H9 (cell line): ENCODE measurements at regions not wholly inside any gene's neighbourhood (a gene's known extent, or its start where the extent isn't known, plus 50 kb on each side); places are given as distances from the start of the nearest gene placed in this dataset.

Source experiments
- DNase-seq: peaks from one replicate; pipeline ENCODE4 v3.0.0-alpha.2; 2017
- H2AFZ ChIP-seq: one replicate; pipeline ENCODE4 v1.6.1; 2013; ENCODE audit warnings: mild to moderate bottlenecking, low read length, control low read depth, moderate library complexity
- H2AK5ac ChIP-seq: 2 replicates; pipeline ENCODE4 v1.6.1; 2013; ENCODE audit warnings: low read length, control low read depth, mixed read lengths; ENCODE audit not compliant: insufficient read length
- H2BK120ac ChIP-seq: one replicate; pipeline ENCODE4 v1.6.1; 2013; ENCODE audit warnings: low read depth, mild to moderate bottlenecking, low read length, control low read depth, inconsistent platforms; ENCODE audit not compliant: poor library complexity, severe bottlenecking
- H2BK12ac ChIP-seq: 2 replicates; pipeline ENCODE4 v1.6.1; 2013; ENCODE audit warnings: low read length, control low read depth, mixed read lengths, low read depth; ENCODE audit not compliant: insufficient read length
- H2BK15ac ChIP-seq: 2 replicates; pipeline ENCODE4 v1.6.1; 2013; ENCODE audit warnings: low read depth, low read length, control low read depth
- H2BK20ac ChIP-seq: one replicate; pipeline ENCODE4 v1.6.1; 2013; ENCODE audit warnings: low read depth, mild to moderate bottlenecking, low read length, control low read depth, inconsistent platforms; ENCODE audit not compliant: poor library complexity, severe bottlenecking
- H2BK5ac ChIP-seq: 2 replicates; pipeline ENCODE4 v1.6.1; 2013; ENCODE audit warnings: low read length, control low read depth, mixed read lengths; ENCODE audit not compliant: insufficient read length
- H3K14ac ChIP-seq: 2 replicates; pipeline ENCODE4 v1.6.1; 2013; ENCODE audit warnings: low read length, control low read depth; ENCODE audit not compliant: insufficient read depth
- H3K18ac ChIP-seq: 2 replicates; pipeline ENCODE4 v1.6.1; 2013; ENCODE audit warnings: low read depth, mild to moderate bottlenecking, mixed read lengths, low read length, control low read depth; ENCODE audit not compliant: insufficient read length
- H3K23ac ChIP-seq: 2 replicates; pipeline ENCODE4 v1.6.1; 2013; ENCODE audit warnings: low read length, control low read depth, mixed read lengths, low read depth; ENCODE audit not compliant: insufficient read length
- H3K23me2 ChIP-seq: 2 replicates; pipeline ENCODE4 v1.6.1; 2013; ENCODE audit warnings: low read depth, mild to moderate bottlenecking, mixed read lengths, low read length, control low read depth; ENCODE audit not compliant: insufficient read length, poor library complexity, severe bottlenecking
- H3K27ac ChIP-seq: 2 replicates; pipeline ENCODE4 v1.5.1; 2013; ENCODE audit warnings: low read length, control low read depth, mixed read lengths, low read depth; ENCODE audit not compliant: insufficient read length
- H3K27me3 ChIP-seq: 2 replicates; pipeline ENCODE4 v1.6.1; 2013; ENCODE audit warnings: low read length, control low read depth, inconsistent platforms; ENCODE audit not compliant: insufficient read depth
- H3K4ac ChIP-seq: 2 replicates; pipeline ENCODE4 v1.6.1; 2013; ENCODE audit warnings: low read depth, mild to moderate bottlenecking, control low read depth, inconsistent platforms, low read length, moderate library complexity
- H3K4me1 ChIP-seq: 2 replicates; pipeline ENCODE4 v1.6.1; 2013; ENCODE audit warnings: low read length, control low read depth, inconsistent platforms; ENCODE audit not compliant: insufficient read depth
- H3K4me2 ChIP-seq: 2 replicates; pipeline ENCODE4 v1.6.1; 2013; ENCODE audit warnings: low read length, control low read depth, mixed read lengths; ENCODE audit not compliant: insufficient read length, insufficient read depth
- H3K56ac ChIP-seq: 2 replicates; pipeline ENCODE4 v1.6.1; 2013; ENCODE audit warnings: low read depth, mild to moderate bottlenecking, mixed read lengths, low read length, control low read depth; ENCODE audit not compliant: insufficient read length
- H3K79me1 ChIP-seq: 2 replicates; pipeline ENCODE4 v1.6.1; 2013; ENCODE audit warnings: low read depth, mild to moderate bottlenecking, moderate library complexity, low read length, control low read depth, inconsistent platforms; ENCODE audit not compliant: insufficient read depth, poor library complexity, severe bottlenecking
- H3K79me2 ChIP-seq: 2 replicates; pipeline ENCODE4 v1.6.1; 2013; ENCODE audit warnings: low read length, control low read depth, inconsistent platforms; ENCODE audit not compliant: insufficient read depth
- H3K9ac ChIP-seq: 2 replicates; pipeline ENCODE4 v1.6.1; 2013; ENCODE audit warnings: low read length, control low read depth, mixed read lengths; ENCODE audit not compliant: insufficient read length; ENCODE audit errors: extremely low read depth
- H3K9me3 ChIP-seq: one replicate; pipeline ENCODE4 v1.6.1; 2013; ENCODE audit warnings: low read depth, low read length, inconsistent platforms; ENCODE audit not compliant: control insufficient read depth
- H3T11ph ChIP-seq: one replicate; pipeline ENCODE4 v1.6.1; 2013; ENCODE audit warnings: mild to moderate bottlenecking, low read length, control low read depth, inconsistent platforms
- H4K20me1 ChIP-seq: one replicate; pipeline ENCODE4 v1.6.1; 2013; ENCODE audit not compliant: control insufficient read depth, insufficient read length, insufficient read depth
- H4K5ac ChIP-seq: 2 replicates; pipeline ENCODE4 v1.6.1; 2013; ENCODE audit warnings: low read depth, mild to moderate bottlenecking, mixed read lengths, low read length, control low read depth; ENCODE audit not compliant: insufficient read length
- H4K8ac ChIP-seq: replicated peaks from 2 replicates; pipeline ENCODE4 v1.6.1; 2013; ENCODE audit warnings: low read length, control low read depth, mixed read lengths, low read depth; ENCODE audit not compliant: insufficient read length
- H4K91ac ChIP-seq: 2 replicates; pipeline ENCODE4 v1.6.1; 2013; ENCODE audit warnings: low read depth, mild to moderate bottlenecking, moderate library complexity, mixed read lengths, low read length, control low read depth; ENCODE audit not compliant: insufficient read length
- H3K27ac Mint-ChIP-seq, 3 experiments: 2 replicates in 2 of 3; 3 replicates in 1 of 3; pipeline ENCODE4 v1.8.0; 2020 to 2021; ENCODE audit warnings: mixed read lengths in 3 of 3, mild to moderate bottlenecking in 1 of 3, moderate library complexity in 1 of 3
- H3K27me3 Mint-ChIP-seq: 2 replicates; pipeline ENCODE4 v1.8.0; 2021; ENCODE audit warnings: low read depth, mild to moderate bottlenecking, moderate library complexity, mixed read lengths
- H3K36me3 Mint-ChIP-seq, 3 experiments: 2 replicates in 2 of 3; 3 replicates in 1 of 3; pipeline ENCODE4 v1.8.0; 2020 to 2021; ENCODE audit warnings: low read depth in 3 of 3, mixed read lengths in 3 of 3; ENCODE audit not compliant: insufficient read depth in 1 of 3
- H3K4me1 Mint-ChIP-seq, 2 experiments: 2 replicates each; pipeline ENCODE4 v1.8.0; 2020; ENCODE audit warnings: mixed read lengths in 2 of 2
- H3K4me3 Mint-ChIP-seq, 2 experiments: 2 replicates in 1 of 2; 3 replicates in 1 of 2; pipeline ENCODE4 v1.8.0; 2020 to 2021; ENCODE audit warnings: mild to moderate bottlenecking in 2 of 2, mixed read lengths in 2 of 2, moderate library complexity in 1 of 2
- H3K9me3 Mint-ChIP-seq, 2 experiments: 2 replicates in 1 of 2; 3 replicates in 1 of 2; pipeline ENCODE4 v1.8.0; 2020; ENCODE audit warnings: mild to moderate bottlenecking in 2 of 2, mixed read lengths in 2 of 2, moderate library complexity in 1 of 2
- WGBS: extraction: QIAGEN DNeasy Blood & Tissue Kit; methylation state at CpG from one replicate; pipeline ENCODE4 v1.1.7; 2013; ENCODE audit warnings: missing lambda C conversion rate, low lambda C conversion rate, mixed read lengths; ENCODE audit not compliant: insufficient read length; ENCODE audit errors: extremely low coverage; 5-methylcytosine and 5-hydroxymethylcytosine counted together
- TF ChIP-seq, protein P1 (sequence below): fragments of 200-600 bp; sonication (generic); conservative IDR thresholded peaks from 3 replicates; pipeline ENCODE4 v1.8.0; 2021; ENCODE audit warnings: antibody characterized with exemption, mild to moderate bottlenecking

DNA sequence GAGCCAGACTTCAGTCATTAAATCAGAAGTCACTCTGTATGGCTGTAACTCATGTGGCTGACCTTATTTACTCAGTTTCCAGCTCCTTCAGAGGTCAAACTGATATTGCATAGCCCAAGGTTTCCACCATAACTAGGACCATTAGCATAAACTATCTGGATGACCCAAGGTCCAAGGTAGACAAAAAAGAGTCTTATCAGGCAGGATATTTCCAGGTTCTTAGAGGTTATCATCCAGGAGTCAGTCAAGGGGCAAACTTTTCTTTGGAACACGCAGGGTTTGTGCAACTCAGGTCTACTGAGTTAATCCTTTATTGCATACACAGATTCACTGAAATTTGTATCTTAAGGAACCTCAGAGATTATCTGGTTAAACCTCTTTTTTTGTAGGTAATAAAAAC lies 66.5 kb downstream of the AVPR1A start:
- no peak overlapping the region for H3K18ac ChIP-seq
- TF ChIP-seq, protein P1, sequence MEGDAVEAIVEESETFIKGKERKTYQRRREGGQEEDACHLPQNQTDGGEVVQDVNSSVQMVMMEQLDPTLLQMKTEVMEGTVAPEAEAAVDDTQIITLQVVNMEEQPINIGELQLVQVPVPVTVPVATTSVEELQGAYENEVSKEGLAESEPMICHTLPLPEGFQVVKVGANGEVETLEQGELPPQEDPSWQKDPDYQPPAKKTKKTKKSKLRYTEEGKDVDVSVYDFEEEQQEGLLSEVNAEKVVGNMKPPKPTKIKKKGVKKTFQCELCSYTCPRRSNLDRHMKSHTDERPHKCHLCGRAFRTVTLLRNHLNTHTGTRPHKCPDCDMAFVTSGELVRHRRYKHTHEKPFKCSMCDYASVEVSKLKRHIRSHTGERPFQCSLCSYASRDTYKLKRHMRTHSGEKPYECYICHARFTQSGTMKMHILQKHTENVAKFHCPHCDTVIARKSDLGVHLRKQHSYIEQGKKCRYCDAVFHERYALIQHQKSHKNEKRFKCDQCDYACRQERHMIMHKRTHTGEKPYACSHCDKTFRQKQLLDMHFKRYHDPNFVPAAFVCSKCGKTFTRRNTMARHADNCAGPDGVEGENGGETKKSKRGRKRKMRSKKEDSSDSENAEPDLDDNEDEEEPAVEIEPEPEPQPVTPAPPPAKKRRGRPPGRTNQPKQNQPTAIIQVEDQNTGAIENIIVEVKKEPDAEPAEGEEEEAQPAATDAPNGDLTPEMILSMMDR = no peak
- H3K4me3 Mint-ChIP-seq = no peak overlapping the region
- no peaks in the 10 kb centered on the region for H3K23me2 ChIP-seq
- H3K4me1 ChIP-seq = no peaks in the 10 kb centered on the region
- H3K4me1 Mint-ChIP-seq = peaks cover 31 to 34% of the 10 kb centered on the region in 2 experiments
- H3K27ac Mint-ChIP-seq = no peak overlapping the region; a peak in 1 of 7 replicates
- H3K79me2 ChIP-seq = no peaks in the 10 kb centered on the region
- no peak overlapping the region for H4K5ac ChIP-seq
- no peak overlapping the region for H3K23ac ChIP-seq
- no peak overlapping the region for H2BK5ac ChIP-seq
- no peak overlapping the region for H2AFZ ChIP-seq
- H2BK120ac ChIP-seq = no peak overlapping the region
- no peak overlapping the region for H3K14ac ChIP-seq
- no peak overlapping the region for H3K9ac ChIP-seq
- no peak overlapping the region for H4K91ac ChIP-seq
- no peaks in the 10 kb centered on the region for H3K27me3 Mint-ChIP-seq
- no peak overlapping the region for H2BK15ac ChIP-seq
- no peak overlapping the region for H3K4ac ChIP-seq
- no peaks in the 10 kb centered on the region; a peak in 1 of 7 replicates for H3K36me3 Mint-ChIP-seq
- H3K27me3 ChIP-seq = no peaks in the 10 kb centered on the region
- DNase-seq = no peak
- no peaks in the 10 kb centered on the region for H3K79me1 ChIP-seq
- no peak overlapping the region for H3K56ac ChIP-seq
- no peak overlapping the region for H4K8ac ChIP-seq
- no peak overlapping the region for H3K27ac ChIP-seq
- H3K9me3 ChIP-seq = no peaks in the 10 kb centered on the region
- no peak overlapping the region for H2AK5ac ChIP-seq
- no peak overlapping the region for H3K4me2 ChIP-seq
- no peaks in the 10 kb centered on the region for H4K20me1 ChIP-seq
- no peaks in the 10 kb centered on the region for H3K9me3 Mint-ChIP-seq
- no CpG with 5 or more reads among the region's 1 CpG for WGBS
- H2BK20ac ChIP-seq = no peak overlapping the region
- H2BK12ac ChIP-seq = no peak overlapping the region
- no peak overlapping the region for H3T11ph ChIP-seq
